HG03571 (cell line): ENCODE measurements at regions not wholly inside any gene's neighbourhood (a gene's known extent, or its start where the extent isn't known, plus 50 kb on each side); places are given as distances from the start of the nearest gene placed in this dataset.
A peak's percentile ranks its signal among the peaks of the same experiment; 100 is the strongest.
"Not testable (repeated sequence)": the region's sequence is repeated elsewhere in the genome, so short reads cannot be mapped to it uniquely, and the experiment has no call there.

ENCODE experiments used
- ATAC-seq: cut with Tn5 transposase; IDR thresholded peaks from one replicate; pipeline ENCODE4 v1.9.1; 2021; ENCODE audit not compliant: unreplicated experiment

GRCh38 chr10:87300163-87300562 lies 57.4 kb upstream of the NUTM2D start:
- not testable (repeated sequence) for ATAC-seq

- peak; percentile 92 for ATAC-seq
These were observed 56.0 kb upstream of the NUTM2D start for GRCh38 chr10:87301466-87302115.

- not testable (repeated sequence) for ATAC-seq
These were observed 55.4 kb upstream of the NUTM2D start for GRCh38 chr10:87302132-87302531.

GRCh38 chr10:87303707-87304106 lies 53.8 kb upstream of the NUTM2D start:
- not testable (repeated sequence) for ATAC-seq

GRCh38 chr10:87306681-87307080 lies 50.9 kb upstream of the NUTM2D start:
- not testable (repeated sequence) for ATAC-seq
